ENCODE measurements at regions not wholly inside any gene's neighbourhood (a gene's known extent, or its start where the extent isn't known, plus 50 kb on each side); places are given as distances from the start of the nearest gene placed in this dataset.

DNA sequence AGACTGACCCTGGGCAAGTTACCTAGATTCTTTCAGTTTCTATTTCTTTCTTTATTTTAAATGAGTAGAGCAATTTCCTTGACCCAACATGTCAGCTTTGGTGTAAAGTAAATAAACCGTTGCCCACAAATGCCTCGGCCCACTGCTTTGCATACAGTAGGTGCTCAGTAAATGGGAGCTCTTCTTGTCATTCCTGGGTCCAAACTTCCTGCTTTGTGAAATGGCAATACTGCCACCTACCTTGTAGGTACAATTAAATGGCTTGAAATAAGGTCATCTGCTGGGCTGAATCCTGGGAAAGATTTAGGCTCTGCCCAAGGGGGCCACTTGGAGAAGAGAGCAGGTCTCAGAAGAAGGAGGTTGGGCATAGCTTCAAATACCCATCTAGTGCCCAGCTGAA is 253.0 kb downstream of the HS3ST3B1 start:
- intact Hi-C loops (cut with micrococcal nuclease) (no loop called here), in situ Hi-C loops (cut with MboI) (no loop called here)
- ATAC-seq (no peak), FAIRE-seq (no peak), DNase-seq (ENCODE audit: extremely low read depth in 1 of 4, low spot score in 3 of 4) (no peak)
- BruUV-seq (replicated peaks): no TSS peak
- no peaks in the 10 kb centered on the region for H3K79me2 ChIP-seq (ENCODE audit: control insufficient read depth, insufficient read depth, low read length)
- H3K4me2 ChIP-seq (ENCODE audit: insufficient read depth, low read length): no peak overlapping the region
- no peaks in the 10 kb centered on the region for H3K9me3 ChIP-seq (replicated peaks; ENCODE audit: control insufficient read depth, insufficient read depth, low read depth, low read length)
- peaks cover 0 to 4% of the 10 kb centered on the region in 2 experiments; a peak in 2 of 5 replicates for H3K27me3 ChIP-seq (ENCODE audit: control insufficient read depth in 2 of 2, insufficient read depth in 2 of 2, low read length in 2 of 2)
- TF ChIP-seq RAD21 (CRISPR knock-in tag; conservative IDR thresholded peaks at IDR 0.05 in 1 of 2, IDR thresholded peaks at IDR 0.05 in 1 of 2) (peak in 1 of 2 experiments; percentile 34; a peak in 2 of 4 replicates), CBX1 (IDR thresholded peaks at IDR 0.05; ENCODE audit: low read depth) (no peak), ZKSCAN8 (CRISPR knock-in tag; IDR thresholded peaks at IDR 0.05) (peak; percentile 84), SMARCA4 (IDR thresholded peaks at IDR 0.05) (no peak)
- TF ChIP-seq, protein P1, sequence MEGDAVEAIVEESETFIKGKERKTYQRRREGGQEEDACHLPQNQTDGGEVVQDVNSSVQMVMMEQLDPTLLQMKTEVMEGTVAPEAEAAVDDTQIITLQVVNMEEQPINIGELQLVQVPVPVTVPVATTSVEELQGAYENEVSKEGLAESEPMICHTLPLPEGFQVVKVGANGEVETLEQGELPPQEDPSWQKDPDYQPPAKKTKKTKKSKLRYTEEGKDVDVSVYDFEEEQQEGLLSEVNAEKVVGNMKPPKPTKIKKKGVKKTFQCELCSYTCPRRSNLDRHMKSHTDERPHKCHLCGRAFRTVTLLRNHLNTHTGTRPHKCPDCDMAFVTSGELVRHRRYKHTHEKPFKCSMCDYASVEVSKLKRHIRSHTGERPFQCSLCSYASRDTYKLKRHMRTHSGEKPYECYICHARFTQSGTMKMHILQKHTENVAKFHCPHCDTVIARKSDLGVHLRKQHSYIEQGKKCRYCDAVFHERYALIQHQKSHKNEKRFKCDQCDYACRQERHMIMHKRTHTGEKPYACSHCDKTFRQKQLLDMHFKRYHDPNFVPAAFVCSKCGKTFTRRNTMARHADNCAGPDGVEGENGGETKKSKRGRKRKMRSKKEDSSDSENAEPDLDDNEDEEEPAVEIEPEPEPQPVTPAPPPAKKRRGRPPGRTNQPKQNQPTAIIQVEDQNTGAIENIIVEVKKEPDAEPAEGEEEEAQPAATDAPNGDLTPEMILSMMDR (IDR thresholded peaks at IDR 0.05 in 2 of 3, conservative IDR thresholded peaks at IDR 0.05 in 1 of 3; ENCODE audit: insufficient read depth in 2 of 3, low read depth in 1 of 3, low read length in 3 of 3): peak in 1 of 3 experiments; percentile 20; a peak in 1 of 6 replicates
- no peak overlapping the region for H3K4me3 ChIP-seq
- no peaks in the 10 kb centered on the region for H3K4me1 ChIP-seq (replicated peaks in 1 of 2; ENCODE audit: control insufficient read depth in 2 of 2, insufficient read depth in 2 of 2, low read length in 2 of 2)
- H3K9me1 ChIP-seq (ENCODE audit: control insufficient read depth, insufficient read depth, low read length): no peaks in the 10 kb centered on the region
- H3K36me3 ChIP-seq (ENCODE audit: control insufficient read depth, insufficient read depth, low read length): no peaks in the 10 kb centered on the region
- H4K20me1 ChIP-seq (replicated peaks; ENCODE audit: control insufficient read depth, insufficient read depth, low read length): no peaks in the 10 kb centered on the region
- WGBS (ENCODE audit: insufficient coverage, low coverage, missing lambda C conversion rate): 0% methylated on average over 2 of the region's 2 CpGs
- POLR2A ChIA-PET: no interaction called here
- H3K9ac ChIP-seq (ENCODE audit: insufficient read depth in 1 of 2, low read depth in 2 of 2, low read length in 2 of 2): no peak overlapping the region
- no peak overlapping the region for H3K27ac ChIP-seq (ENCODE audit: extremely low read depth, low read depth, low read length)
- H2AFZ ChIP-seq (ENCODE audit: low read depth, low read length): no peak overlapping the region
- CTCF ChIA-PET (ENCODE audit: low intra/inter-chr PET ratio): no interaction called here
